ENCODE measurements at regions not wholly inside any gene's neighbourhood (a gene's known extent, or its start where the extent isn't known, plus 50 kb on each side); places are given as distances from the start of the nearest gene placed in this dataset.

GRCh38 chr4:138859254-138859653 is 156.3 kb upstream of the NOCT start:
- TF ChIP-seq CTCF (conservative IDR thresholded peaks at IDR 0.05; ENCODE audit: low read length): no peak
- no peak for TF ChIP-seq EZH2phosphoT487 (IDR thresholded peaks at IDR 0.05; ENCODE audit: borderline replicate concordance)
